GM12878 (cell line): ENCODE measurements at regions not wholly inside any gene's neighbourhood (a gene's known extent, or its start where the extent isn't known, plus 50 kb on each side); places are given as distances from the start of the nearest gene placed in this dataset.

Experiments used
- E4F1 ChIP-seq: fragments of 450-650 bp; IDR thresholded peaks from 2 replicates; pipeline ENCODE4 v1.6.1; 2018; ENCODE audit warnings: borderline replicate concordance, mild to moderate bottlenecking; ENCODE audit not compliant: partially characterized antibody
- GABPA ChIP-seq: IDR thresholded peaks from 2 replicates; pipeline ENCODE4 v1.6.1; 2014; ENCODE audit warnings: antibody characterized with exemption, low read depth, mild to moderate bottlenecking, inconsistent platforms
- POLR2AphosphoS2 ChIP-seq: IDR thresholded peaks from 2 replicates; pipeline ENCODE4 v1.6.1; 2011; ENCODE audit warnings: low read depth, mild to moderate bottlenecking, low read length, improper control_type of control experiment, moderate library complexity
- SPI1 ChIP-seq: IDR thresholded peaks from 2 replicates; pipeline ENCODE4 v1.6.1; 2011; ENCODE audit warnings: low read depth, mild to moderate bottlenecking, low read length, moderate library complexity, borderline replicate concordance; ENCODE audit not compliant: insufficient read depth
- WRNIP1 ChIP-seq: IDR thresholded peaks from 2 replicates; pipeline ENCODE4 v1.6.1; 2011; ENCODE audit warnings: low read depth, low read length, improper control_type of control experiment, borderline replicate concordance
- ZBTB11 ChIP-seq: fragments of 450-650 bp; formaldehyde crosslinking; IDR thresholded peaks from 2 replicates; pipeline ENCODE4 v1.5.0; 2022; ENCODE audit warnings: mild to moderate bottlenecking, missing genetic modification characterization
- ZBTB40 ChIP-seq: fragments of 450-650 bp; IDR thresholded peaks from 2 replicates; pipeline ENCODE4 v1.6.1; 2016; ENCODE audit warnings: mild to moderate bottlenecking, moderate library complexity, borderline replicate concordance
- ZNF24 ChIP-seq: fragments of 450-650 bp; IDR thresholded peaks from 2 replicates; pipeline ENCODE4 v1.6.1; 2017; ENCODE audit warnings: antibody characterized with exemption, mild to moderate bottlenecking
- ZNF384 ChIP-seq: IDR thresholded peaks from 2 replicates; pipeline ENCODE4 v1.6.1; 2012; ENCODE audit warnings: low read depth, mild to moderate bottlenecking, low read length, improper control_type of control experiment, borderline replicate concordance

GRCh38 chr22:27627901-27628300, 173.7 kb downstream of the MN1 start (continued):
- TF ChIP-seq ZNF384 (no peak), ZNF24 (no peak), SPI1 (no peak), ZBTB40 (no peak), GABPA (no peak), POLR2AphosphoS2 (no peak), E4F1 (no peak), WRNIP1 (no peak), ZBTB11 (CRISPR knock-in tag) (no peak)
